ENCODE measurements at regions not wholly inside any gene's neighbourhood (a gene's known extent, or its start where the extent isn't known, plus 50 kb on each side); places are given as distances from the start of the nearest gene placed in this dataset.
"Not testable (repeated sequence)": the region's sequence is repeated elsewhere in the genome, so short reads cannot be mapped to it uniquely, and the experiment has no call there.

DNA sequence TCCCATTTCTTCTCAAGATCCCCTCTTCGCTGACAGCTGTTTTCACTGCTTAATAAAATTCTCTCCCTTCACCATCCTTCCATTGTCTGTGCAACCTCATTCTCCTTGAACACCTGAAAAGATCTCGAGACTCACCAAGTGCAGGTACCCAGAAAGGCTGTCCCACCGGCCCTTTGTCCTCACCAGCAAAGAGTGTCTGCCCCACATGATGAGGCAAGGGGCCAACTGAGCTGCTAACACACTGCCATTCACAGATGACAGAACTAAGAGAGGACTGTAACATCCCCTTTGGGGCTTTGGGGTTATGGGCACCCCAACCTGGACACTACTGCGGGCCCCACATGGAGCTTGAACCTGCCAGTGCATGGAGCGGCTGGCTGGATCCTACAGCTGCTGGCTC is 771.4 kb upstream of the MIR17HG start:
- no peak for DNase-seq (ENCODE audit: low read depth)

DNA sequence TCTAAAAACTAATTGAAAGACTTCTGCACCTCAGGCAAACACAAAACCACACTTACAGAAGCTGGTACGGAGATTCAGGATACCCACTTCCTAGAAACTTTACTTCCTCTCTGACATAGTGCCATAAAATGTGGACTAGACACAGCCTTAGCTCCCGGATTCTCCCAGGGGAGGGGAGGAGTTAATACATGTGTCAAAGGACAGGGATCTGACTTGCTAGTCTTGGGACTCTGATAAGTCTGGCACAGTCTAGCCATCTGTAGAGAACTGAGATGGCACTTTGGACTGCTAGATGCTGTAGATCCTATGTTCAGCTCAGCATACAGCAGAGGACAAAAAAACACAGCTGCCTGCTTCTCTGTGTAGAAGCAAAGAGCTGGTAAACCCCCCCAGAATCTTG is 769.8 kb upstream of the MIR17HG start:
- DNase-seq (ENCODE audit: low read depth), result no peak

DNA sequence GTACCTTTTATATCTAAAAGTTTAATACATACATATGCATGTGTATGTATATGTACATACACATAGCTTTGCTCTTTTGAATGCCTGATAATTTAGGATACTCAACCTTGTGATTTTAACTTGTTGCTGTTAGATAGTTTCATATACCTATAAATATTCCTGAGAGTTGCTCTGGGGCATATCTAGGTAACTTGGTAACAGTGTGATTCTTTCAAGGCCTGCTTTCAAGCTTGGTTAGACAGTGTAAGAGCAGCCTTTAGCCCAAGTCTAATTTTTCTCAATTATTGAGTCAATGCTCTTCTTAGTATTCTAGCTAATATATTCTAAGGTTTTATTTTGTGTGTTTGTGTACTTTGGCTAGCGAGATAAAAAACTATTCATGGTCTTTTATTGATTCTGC is 762.1 kb upstream of the MIR17HG start:
- no peak for DNase-seq (ENCODE audit: low read depth)

DNA sequence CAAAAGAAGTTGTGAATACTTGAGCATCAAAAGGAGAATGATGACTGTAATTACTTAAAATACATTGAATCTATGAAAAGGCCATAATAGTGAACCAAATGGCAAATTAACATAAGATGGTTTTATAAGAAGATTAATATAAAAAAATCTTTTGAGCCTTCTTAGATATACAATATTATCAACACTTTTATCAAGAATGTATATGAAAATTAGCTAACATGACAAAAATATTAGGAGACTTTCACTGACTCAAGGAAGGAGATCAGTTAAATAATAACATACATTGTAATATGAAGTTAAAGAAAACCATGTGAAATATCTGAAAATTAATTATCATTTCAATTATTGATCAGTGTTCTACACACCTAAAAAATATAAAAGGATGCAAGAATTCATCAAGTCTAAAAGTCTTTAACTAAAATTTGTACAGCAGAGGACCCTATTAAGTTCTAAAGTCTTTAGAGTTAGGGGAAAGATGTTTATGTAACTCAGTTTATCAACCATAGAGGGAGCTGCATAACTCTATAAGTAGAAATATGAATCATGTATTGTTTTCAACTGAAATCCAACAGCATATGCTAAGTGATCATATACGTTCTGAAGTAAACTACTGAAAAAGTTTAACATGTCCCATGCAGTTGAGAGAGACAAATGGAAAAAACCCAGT is 756.1 kb upstream of the MIR17HG start:
- no peak for DNase-seq (ENCODE audit: low read depth)

DNA sequence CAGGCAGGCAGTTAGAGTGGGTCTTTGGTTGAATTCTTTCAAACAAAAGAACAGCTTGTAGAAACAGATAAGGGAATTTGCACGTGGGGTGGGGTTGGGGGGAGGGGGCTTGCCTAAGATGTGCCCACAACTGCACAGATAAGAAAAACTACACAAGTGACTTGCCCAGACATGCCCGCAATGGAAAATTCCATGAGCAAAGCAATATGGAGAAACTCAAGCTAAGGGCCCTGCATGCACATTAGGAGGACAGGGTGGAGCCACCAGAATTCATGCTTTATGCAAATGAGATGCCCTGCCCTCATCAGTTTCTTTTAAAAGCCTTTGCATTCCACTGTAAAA is 755.6 kb upstream of the MIR17HG start:
- no peak for DNase-seq (ENCODE audit: low read depth)

DNA sequence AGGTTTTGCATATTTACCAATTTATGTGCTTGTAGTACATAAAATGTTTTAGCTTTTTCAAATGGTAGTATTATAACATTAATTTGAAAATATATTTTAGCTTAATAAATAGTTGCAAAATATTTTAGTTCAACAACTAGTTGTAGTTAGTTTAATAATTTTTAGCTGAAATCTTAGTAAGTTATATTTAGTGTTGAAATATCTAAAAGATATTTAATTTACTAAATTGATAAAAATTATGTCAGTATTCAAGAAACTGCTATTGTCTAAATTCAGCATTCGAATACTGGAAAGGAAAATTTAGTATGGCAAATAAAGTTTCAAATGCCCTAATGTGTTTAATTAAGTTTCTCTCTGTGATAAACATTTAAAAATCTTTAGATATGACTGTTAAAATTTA is 754.5 kb upstream of the MIR17HG start:
- DNase-seq (ENCODE audit: low read depth), result no peak

DNA sequence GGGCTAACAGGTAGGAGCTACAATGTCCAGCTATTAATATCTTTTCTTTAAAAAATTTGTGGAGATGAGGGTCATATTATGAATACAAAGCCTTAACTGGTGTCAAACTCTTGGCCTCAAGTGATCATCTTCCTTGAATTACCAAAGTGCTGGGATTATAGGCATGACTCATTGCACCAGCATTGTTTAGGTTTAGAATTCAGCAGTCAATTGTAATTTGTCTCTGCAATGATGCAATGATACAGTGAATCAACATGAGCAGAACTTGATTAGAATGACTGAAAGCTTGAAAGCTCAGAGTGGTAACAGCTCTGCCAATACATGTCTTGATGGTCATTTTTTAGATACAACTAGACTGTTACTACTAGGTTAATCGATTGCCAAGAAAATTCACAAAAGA is 752.8 kb upstream of the MIR17HG start:
- DNase-seq (ENCODE audit: low read depth), result no peak

DNA sequence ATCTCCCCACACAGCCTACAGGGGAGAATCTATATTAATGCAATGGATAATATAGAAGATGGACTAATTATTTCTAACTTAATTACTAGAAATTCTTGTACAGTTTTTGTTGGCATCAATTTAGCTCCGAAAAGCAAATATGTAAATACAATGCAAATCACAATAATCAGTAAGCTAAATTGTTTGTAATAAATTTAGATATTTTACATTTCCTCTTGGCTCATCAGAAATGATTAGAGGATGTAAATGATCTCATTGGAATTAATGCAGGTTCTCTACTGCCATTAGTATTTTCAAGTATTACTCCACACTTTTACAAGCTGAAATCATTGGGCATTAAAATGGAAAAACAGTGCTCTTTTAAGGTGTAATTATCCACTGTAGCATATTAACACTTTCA is 741.8 kb upstream of the MIR17HG start:
- DNase-seq (ENCODE audit: low read depth), result no peak

DNA sequence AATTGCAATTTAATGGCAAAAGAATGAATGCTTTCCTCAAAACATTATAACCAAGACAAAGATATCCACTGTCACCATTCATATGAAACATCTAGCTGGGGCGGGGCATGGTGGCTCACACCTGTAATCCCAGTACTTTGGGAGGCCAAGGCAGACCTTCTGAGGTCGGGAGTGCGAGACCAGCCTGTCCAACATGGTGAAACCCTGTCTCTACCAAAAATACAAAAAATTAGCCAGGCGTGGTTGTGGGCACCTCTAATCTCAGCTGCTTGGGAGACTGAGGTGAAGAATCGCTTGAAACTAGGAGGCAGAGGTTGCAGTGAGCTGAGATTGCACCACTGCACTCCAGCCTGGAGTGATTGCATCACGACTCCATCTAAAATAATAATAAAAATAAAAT is 740.6 kb upstream of the MIR17HG start:
- not testable (repeated sequence) for DNase-seq (ENCODE audit: low read depth)

DNA sequence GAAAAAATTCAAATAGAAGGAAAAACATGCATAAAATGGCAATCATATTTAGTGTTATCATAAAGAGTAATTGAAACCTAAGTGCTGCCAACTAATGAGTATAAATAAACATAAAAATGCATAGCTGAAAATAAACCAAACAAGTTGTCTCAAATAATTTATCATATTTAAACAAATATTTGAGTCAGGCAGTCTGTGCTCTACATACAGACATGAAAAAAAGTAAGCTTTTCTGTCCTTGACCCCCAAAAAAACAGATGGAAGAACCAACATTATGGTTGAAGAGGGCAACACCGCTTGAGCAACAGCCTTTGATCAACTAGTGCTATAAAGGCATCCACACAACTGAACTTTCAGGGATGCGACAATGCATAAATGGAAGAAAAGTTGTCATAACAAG is 735.1 kb upstream of the MIR17HG start:
- no peak for DNase-seq (ENCODE audit: low read depth)

DNA sequence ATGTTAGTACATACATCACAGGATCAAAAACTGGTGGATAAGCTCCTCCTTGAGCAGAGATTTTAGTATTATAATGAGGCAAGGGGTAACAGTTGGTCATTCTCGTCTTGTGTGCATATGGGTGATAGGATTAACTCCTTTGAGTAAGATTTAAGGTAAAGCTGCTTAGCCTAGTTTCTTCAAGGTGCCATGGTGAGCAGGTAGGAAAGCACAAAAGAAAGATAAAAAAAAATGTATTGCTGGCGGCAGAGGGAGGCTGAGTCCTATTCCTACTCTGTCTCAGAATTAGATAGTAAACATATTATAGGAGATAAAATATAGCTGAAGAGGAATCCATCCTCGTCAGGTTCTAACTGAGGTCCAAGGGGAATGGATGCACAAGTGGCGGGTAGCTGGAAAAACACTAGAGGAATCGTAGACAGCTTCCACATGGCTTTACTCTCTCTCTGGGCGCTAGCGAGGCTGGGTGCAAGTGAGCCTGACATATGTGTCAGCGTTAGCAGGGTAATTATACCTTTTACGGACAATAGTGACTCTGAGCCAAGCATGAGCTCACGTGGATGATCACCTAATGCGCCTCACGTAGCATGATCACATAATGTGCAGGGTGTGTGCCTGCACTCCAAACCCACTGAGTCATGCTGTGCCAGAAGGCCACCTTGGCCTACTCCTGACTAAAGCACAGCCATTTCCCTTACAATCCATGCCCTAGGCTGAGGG is 734.3 kb upstream of the MIR17HG start:
- no peak for DNase-seq (ENCODE audit: low read depth)

DNA sequence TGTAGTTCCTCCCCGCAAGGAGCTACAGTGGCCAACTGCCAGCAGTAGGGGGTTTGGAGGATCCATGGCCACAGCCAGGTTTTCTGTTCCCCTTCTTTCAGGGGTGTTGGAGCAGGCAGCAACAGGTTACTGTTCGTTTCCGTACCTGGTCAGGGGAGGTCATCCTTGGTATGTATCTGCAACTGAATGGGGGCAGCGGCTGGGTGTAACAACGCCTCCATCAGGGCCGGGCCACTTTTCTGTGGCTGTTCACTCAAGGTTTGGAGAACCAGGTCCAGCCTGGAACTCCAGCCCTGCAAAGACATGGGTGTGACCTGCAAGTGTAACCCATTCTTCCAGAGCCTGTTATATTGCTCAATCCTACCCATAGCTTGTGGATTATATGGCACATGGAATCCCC is 732.3 kb upstream of the MIR17HG start:
- DNase-seq (ENCODE audit: low read depth), result no peak

DNA sequence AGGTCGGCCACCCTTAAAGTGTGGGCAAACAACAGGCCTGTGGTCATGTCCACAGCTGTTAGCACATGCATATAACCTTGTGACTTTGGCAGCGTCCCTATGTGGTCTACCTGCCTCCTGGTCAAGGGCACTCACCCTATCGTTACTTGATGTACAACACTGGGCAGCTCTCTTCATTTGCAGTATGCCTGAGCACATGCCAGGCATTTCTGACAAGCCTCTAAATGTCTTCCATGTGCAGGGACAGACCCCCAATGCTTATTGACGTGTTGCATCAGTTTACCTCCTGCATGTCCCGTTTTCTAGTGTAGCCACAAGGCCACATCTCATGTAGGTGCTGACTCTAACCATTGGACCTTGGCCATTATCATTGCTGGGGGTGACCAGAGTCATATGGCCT is 731.7 kb upstream of the MIR17HG start:
- DNase-seq (ENCODE audit: low read depth), result no peak

DNA sequence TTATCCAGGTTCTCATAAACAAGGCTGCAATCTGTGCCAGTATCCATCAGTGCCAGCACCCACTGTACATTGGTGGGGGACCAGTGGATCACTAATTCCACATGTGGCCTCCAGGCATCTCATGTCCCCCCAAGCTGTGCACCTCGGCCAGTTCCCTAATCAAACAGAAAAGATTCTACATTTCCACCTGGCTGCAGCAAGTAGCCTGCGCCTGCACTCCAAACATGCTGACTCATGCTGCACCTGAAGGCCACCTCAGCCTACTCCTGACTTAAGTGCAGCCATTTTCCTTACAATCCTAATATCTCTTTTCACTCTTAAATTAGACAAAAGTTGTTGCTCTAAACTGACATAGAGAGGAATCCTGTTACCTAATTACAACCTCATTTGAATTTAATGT is 729.4 kb upstream of the MIR17HG start:
- DNase-seq (ENCODE audit: low read depth), result no peak

DNA sequence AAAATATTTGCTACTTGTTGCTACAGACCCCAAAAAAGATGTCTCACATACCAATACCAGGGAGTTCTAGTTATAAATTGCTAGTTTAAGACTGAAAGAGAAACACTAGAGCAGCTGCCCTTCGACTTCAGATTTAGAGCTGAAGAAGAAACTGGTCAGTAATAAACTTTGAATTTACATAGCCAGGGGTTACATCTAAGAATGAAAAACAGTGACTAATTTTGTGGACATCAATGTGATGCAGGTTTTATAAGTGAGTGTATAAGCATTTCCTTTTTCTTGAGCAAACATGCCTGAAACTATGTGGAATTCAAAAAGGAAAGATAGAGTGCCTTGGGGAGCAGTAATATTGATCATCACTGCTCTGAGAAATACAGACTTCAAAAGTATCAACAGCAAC is 724.9 kb upstream of the MIR17HG start:
- DNase-seq (ENCODE audit: low read depth), result no peak

DNA sequence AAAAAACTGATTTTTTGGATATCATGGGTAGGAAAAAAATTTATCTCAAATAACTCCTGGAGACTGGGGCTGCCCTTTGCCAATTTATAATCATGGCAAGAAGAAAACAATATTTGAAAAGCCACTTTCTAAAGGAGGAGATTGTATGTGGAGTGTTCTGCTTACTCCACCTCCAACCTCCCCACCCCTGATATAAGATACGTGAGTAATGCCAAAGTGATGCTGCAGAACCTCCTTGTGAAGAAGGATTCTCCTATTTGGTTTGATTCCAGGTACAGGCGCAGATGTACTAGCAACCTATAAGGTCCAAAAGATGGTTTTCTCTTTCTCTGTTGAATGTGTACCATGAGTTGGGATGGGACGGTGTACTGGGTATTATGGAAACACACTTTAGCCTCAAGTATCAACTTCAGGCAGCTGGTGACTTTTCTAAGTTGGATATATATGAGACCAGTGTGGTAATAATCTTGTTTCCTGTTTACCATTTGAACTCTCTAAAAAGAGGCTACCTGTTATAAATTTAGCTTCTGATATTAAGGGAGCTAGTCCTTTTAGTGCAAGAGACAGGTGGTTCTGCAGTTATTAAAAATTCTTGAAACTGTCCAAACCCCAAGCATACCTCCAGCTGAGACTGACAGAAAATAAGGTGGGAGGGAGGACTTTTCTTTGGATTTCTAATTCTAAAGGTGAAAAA is 724.0 kb upstream of the MIR17HG start:
- no peak for DNase-seq (ENCODE audit: low read depth)

DNA sequence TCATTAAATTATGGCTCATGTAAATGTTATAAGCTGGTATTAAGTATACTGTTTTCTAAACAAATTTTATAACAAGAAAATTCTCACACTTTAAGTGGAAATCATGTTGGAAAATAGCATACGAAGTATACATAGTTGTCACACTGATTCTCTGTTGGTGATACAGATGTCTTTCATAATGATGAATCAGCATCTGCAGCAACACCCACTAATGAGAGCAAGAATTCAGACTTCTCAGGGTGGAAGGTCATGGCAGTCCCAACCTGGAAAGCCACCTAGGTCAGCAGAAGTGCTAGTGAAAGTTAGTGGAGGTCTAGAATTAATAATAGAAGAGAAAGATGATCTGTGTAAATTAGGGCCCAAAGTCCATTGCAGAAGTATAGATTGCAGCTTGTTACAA is 719.7 kb upstream of the MIR17HG start:
- no peak for DNase-seq (ENCODE audit: low read depth)

DNA sequence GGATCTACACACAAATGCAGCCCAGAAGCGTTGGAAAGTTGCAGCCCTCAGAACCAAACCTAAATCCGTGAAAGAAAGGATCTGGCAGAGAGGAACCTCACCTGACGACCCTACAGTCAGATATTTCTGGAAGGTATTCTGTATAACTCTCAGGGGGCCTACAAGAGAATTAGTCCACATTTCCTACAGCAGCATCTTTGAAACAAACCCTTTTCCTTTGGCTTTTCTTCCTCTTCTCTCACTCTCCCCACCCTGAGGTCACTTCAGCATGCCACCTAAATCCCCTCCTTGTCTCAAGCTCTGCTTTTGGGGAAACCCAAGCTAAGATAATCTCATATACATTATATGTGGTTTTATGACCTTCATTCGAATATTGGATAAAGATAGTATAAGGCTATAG is 719.0 kb upstream of the MIR17HG start:
- no peak for DNase-seq (ENCODE audit: low read depth)

DNA sequence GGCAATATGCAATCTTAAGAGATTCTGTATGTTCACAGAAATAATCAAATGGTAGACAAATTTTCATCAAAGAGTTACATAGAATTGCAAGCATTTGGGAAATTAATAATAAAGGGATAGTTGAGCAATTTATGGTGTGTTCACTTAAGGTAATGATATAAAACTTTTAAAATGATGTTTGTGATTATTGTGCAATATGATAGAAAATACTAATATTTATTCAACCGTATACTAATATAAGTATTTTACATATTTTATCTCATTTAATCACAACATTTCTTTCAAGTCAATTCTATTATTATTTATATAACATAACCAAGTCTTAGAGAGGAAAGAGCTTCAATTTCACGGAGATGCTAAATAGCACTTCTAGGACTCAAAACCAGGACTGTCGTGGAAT is 716.8 kb upstream of the MIR17HG start:
- no peak for DNase-seq (ENCODE audit: low read depth)

DNA sequence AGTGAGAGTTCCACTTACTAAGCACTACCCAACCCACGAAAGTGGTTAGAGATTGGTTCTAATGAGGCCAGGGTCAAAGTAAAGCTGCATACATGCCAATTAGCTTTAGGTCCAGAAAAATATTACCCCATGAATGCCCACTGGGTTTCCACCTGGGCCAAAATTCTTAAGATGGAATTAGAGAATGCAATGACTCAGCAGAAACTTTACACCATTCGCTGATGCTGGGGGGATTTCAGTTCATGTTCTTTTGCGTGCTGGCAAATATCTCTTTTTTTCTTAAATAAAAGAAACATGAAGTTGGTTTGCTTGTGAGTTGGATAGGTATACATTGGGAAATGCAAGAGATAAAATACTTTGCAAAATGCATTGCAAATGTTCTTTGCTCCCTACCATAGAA is 715.3 kb upstream of the MIR17HG start:
- no peak for DNase-seq (ENCODE audit: low read depth)

DNA sequence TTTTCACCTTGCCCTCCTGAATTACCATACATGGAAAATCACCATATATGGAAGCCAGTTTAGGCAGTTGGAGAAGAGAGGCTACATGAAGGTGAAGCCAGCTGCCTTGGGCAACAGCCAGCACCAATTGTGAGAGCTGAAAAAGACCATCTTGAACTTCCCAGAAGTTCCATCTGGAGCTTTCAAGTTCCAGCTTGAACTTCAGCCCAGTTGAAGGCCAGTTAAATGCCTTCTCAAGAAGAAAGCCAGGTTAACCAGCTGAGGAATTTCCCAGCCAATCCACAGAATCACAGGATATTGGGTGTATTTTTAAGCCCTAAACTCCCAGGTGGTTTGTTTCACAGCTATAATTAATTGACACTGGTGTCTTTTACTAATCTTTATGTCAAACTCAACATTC is 713.6 kb upstream of the MIR17HG start:
- DNase-seq (ENCODE audit: low read depth), result no peak

DNA sequence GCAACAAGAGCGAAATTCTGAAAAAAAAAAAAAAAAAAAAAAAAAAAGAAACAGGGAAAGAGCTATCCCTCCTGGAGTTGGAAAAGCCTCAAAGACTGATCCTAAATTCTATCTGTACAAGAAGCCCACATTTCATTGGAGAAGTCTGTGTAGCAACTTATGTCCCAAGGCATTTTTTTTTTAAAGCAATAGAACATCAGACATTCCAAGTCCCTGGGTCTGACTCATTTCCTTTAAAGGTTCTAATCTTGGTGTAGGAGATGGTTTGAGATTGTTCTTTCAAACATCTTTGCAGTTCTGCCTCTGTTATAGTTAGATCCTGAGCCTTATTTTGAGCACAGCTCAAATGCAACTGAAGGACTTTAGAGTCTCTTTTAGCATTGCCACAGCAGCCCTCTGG is 706.5 kb upstream of the MIR17HG start:
- DNase-seq (ENCODE audit: low read depth), result no peak

DNA sequence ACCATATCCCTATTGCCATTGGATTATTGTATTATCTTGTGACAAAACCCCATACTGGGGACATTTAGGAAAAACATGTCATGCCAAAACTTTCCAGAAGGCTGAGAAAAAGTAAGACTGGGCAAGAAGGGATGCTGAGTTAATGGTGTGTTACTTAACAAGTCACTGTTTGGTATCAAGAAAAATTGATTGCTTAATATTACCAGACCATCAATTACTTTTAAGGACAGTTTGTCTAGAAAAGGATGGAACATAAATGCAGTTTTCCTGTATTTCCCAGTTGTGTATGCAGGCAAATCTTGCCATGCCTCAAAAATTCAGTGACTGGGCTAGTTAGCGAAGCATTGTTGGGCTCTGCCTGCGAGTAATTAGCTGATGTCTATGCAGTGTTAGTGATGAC is 705.6 kb upstream of the MIR17HG start:
- no peak for DNase-seq (ENCODE audit: low read depth)

Measured in forelimb muscle (tissue), 1 donor.